ENCODE measurements at regions not wholly inside any gene's neighbourhood (a gene's known extent, or its start where the extent isn't known, plus 50 kb on each side); places are given as distances from the start of the nearest gene placed in this dataset.
A peak's percentile ranks its signal among the peaks of the same experiment; 100 is the strongest.
"Not testable (repeated sequence)": the region's sequence is repeated elsewhere in the genome, so short reads cannot be mapped to it uniquely, and the experiment has no call there.

DNA sequence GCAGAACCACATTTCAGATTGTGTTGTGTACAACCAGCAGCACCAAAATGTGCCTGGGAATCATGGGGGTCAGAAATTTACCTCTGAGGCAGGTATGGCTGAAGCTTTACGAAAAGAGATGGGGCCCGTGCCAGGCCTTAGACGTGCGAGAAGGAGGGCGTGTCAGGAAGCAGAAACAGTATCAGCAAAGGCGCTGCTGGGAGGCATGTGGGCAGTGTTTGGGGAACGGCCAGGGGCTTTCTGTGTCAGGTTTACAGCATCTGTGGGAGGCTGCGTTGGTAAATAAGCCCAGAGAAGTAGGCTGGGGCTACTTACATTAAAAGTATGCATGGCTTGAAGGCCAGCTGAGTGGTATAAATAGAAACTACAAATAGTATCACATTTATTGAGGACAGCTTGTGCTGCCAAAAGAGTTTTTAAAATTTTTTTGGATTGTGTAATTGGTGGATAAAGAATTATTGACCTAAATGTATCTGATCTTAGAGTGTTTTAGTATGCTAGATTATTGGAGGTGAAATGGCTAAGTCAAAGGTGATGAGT lies 120.5 kb upstream of the SIMC1 start:
- not testable (repeated sequence) for DNase-seq; H3K27ac ChIP-seq (ENCODE audit: low read depth in 1 of 2, low read length in 1 of 2); H3K36me3 ChIP-seq (ENCODE audit: control insufficient read depth in 4 of 4, insufficient read depth in 4 of 4, low read length in 4 of 4); H3K27me3 ChIP-seq (ENCODE audit: control insufficient read depth in 3 of 3, insufficient read depth in 3 of 3, low read length in 2 of 3); H3K9me3 ChIP-seq (ENCODE audit: control insufficient read depth in 4 of 4, insufficient read depth in 3 of 4, low read length in 3 of 4); H3K4me3 ChIP-seq; H3K4me1 ChIP-seq (ENCODE audit: control insufficient read depth in 5 of 5, insufficient read depth in 5 of 5, low read length in 5 of 5); ATAC-seq (ENCODE audit: insufficient read depth, low FRiP score); H3K9ac ChIP-seq (ENCODE audit: insufficient read depth in 1 of 2, low read length in 2 of 2)
- 38 to 58% methylated on average over 2 of the region's 8 CpGs for WGBS, 2 donors

DNA sequence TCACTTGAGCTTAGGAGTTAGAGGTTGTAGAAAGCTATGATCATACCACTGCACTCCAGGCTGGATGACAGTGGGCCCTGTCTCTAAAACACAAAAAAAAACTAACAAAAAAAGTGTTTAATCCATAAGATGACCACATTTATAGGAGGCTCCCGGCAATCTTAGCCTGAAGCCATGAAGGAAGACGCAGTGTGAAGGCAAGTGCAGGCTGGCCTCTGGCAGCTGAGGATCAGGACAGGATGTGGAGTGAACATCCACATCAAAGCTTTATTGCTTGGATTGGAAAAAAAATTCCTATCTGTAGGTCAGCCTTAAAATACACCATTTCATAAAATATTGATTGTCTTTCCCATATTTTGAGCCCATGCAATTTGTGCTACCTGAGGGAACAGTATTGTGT lies 115.9 kb upstream of the SIMC1 start:
- H3K9me3 ChIP-seq (ENCODE audit: control insufficient read depth in 4 of 4, insufficient read depth in 3 of 4, low read length in 3 of 4); H3K4me1 ChIP-seq (ENCODE audit: control insufficient read depth in 5 of 5, insufficient read depth in 5 of 5, low read length in 5 of 5); H3K27ac ChIP-seq (ENCODE audit: low read depth in 1 of 2, low read length in 1 of 2); H3K4me3 ChIP-seq; H3K36me3 ChIP-seq (ENCODE audit: control insufficient read depth in 4 of 4, insufficient read depth in 4 of 4, low read length in 4 of 4); ATAC-seq (ENCODE audit: insufficient read depth, low FRiP score); H3K9ac ChIP-seq (ENCODE audit: insufficient read depth in 1 of 2, low read length in 2 of 2); DNase-seq; H3K27me3 ChIP-seq (ENCODE audit: control insufficient read depth in 3 of 3, insufficient read depth in 3 of 3, low read length in 2 of 3): not testable (repeated sequence)
- 86 to 89% methylated on average over 2 of the region's 2 CpGs for WGBS, 2 donors

DNA sequence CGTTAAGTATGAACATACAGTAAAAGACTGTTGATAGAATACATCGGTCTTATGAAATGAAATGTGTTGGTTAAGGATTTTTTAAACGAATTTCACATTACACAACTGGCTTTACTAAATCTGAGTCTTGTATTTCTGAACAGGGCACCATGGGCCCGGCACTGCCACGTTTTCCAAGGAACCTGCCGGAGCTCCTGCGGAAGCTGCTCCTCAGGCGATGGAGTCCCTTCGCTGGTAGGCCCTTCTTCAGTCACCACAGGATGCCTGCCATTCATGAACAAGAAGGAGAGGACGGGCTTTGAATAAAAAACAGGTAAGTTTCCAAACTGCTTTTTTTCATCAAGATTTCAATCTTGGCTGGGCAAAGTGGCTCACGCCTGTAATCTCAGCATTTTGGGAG lies 114.1 kb upstream of the SIMC1 start:
- H3K36me3 ChIP-seq (ENCODE audit: control insufficient read depth in 4 of 4, insufficient read depth in 4 of 4, low read length in 4 of 4); H3K4me3 ChIP-seq; H3K9me3 ChIP-seq (ENCODE audit: control insufficient read depth in 4 of 4, insufficient read depth in 3 of 4, low read length in 3 of 4); DNase-seq; ATAC-seq (ENCODE audit: insufficient read depth, low FRiP score); H3K9ac ChIP-seq (ENCODE audit: insufficient read depth in 1 of 2, low read length in 2 of 2); H3K4me1 ChIP-seq (ENCODE audit: control insufficient read depth in 5 of 5, insufficient read depth in 5 of 5, low read length in 5 of 5); H3K27me3 ChIP-seq (ENCODE audit: control insufficient read depth in 3 of 3, insufficient read depth in 3 of 3, low read length in 2 of 3); H3K27ac ChIP-seq (ENCODE audit: low read depth in 1 of 2, low read length in 1 of 2): not testable (repeated sequence)
- 94 to 97% methylated on average over 11 of the region's 11 CpGs for WGBS, 2 donors

DNA sequence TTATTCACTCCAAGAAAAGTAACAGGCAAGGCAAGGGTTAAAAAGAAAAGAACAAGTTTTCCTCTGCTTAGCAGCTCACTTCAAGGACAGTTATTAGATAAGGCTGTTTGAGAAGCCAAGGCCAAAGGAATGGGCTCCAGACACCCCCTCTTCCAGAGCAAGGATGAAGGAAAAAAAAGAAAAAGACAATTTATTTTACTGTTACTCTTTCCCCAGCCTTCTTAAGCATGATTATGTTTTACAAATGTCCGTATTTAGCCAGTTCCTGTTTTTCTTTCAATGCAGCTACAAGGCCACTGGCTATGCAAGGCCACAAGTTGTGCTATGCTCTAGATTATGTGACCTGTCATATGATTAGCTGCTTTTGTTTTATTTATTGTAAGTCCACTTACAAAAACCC lies 106.5 kb upstream of the SIMC1 start:
- Histone ChIP-seq H3K4me3 (no peak overlapping the region), H3K4me1 (ENCODE audit: control insufficient read depth in 5 of 5, insufficient read depth in 5 of 5, low read length in 5 of 5) (peaks cover 0 to 14% (median 3%) of the 10 kb centered on the region in 5 donors), H3K9ac (ENCODE audit: insufficient read depth in 1 of 2, low read length in 2 of 2) (peak overlapping the region in 1 of 2 donors; percentile 4), H3K27ac (ENCODE audit: low read depth in 1 of 2, low read length in 1 of 2) (no peak overlapping the region), H3K9me3 (ENCODE audit: control insufficient read depth in 4 of 4, insufficient read depth in 3 of 4, low read length in 3 of 4) (peaks cover 0 to 3% (median 0%) of the 10 kb centered on the region in 4 donors), H3K36me3 (ENCODE audit: control insufficient read depth in 4 of 4, insufficient read depth in 4 of 4, low read length in 4 of 4) (no peaks in the 10 kb centered on the region), H3K27me3 (ENCODE audit: control insufficient read depth in 3 of 3, insufficient read depth in 3 of 3, low read length in 2 of 3) (peaks cover 0 to 3% (median 0%) of the 10 kb centered on the region in 3 donors)
- TF ChIP-seq, protein P1, sequence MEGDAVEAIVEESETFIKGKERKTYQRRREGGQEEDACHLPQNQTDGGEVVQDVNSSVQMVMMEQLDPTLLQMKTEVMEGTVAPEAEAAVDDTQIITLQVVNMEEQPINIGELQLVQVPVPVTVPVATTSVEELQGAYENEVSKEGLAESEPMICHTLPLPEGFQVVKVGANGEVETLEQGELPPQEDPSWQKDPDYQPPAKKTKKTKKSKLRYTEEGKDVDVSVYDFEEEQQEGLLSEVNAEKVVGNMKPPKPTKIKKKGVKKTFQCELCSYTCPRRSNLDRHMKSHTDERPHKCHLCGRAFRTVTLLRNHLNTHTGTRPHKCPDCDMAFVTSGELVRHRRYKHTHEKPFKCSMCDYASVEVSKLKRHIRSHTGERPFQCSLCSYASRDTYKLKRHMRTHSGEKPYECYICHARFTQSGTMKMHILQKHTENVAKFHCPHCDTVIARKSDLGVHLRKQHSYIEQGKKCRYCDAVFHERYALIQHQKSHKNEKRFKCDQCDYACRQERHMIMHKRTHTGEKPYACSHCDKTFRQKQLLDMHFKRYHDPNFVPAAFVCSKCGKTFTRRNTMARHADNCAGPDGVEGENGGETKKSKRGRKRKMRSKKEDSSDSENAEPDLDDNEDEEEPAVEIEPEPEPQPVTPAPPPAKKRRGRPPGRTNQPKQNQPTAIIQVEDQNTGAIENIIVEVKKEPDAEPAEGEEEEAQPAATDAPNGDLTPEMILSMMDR (IDR thresholded peaks at IDR 0.05; ENCODE audit: control extremely low read depth, extremely low read depth): no peak
- ATAC-seq (ENCODE audit: insufficient read depth, low FRiP score) (no peak), DNase-seq (peak in 2 of 3 donors; percentile 56 to 58)
- 24 to 33% methylated on average over 1 of the region's 1 CpG for WGBS, 2 donors

DNA sequence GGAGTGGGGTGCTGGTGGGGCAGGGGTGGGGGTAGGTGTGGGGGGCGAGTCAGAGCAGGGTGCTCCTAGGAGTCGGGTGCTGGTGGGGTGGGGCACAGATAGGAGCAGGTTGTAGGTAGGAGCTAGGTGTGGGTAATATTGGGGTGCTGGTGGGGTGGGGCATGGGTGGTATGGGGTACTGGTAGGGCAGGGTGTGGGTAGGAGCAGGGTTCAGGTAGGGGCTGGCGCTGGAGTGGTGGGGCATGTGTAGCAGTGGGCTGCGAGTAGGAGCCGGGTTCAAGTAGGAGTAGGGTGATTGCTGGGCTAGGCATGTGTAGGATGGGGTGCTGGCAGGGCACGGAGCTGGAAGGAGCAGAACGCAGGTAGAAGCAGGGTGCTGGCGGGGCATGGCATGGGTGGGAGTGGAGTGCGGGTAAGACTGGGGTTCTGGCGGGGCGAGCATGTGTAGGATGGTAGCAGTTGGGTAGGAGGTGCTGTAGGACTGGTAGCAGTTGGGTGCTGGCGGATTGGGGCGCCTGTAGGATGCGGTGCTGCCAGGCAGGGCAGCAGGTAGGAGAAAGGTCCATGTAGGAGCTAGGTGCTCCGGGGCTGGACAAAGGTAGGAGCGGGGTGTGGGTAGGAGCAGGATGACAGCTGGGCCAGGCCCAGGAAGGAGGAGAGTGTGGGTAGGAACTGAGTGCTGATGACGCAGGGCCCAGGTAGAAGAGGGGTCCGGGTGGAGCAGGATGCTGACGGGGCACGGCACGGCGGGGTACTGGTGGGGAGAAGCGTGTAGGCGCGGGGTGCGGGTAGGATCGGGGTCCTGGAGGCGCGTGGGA lies 105.5 kb upstream of the SIMC1 start:
- peaks cover 0 to 3% (median 0%) of the 10 kb centered on the region in 4 donors for H3K9me3 ChIP-seq (ENCODE audit: control insufficient read depth in 4 of 4, insufficient read depth in 3 of 4, low read length in 3 of 4)
- no peak for DNase-seq
- peaks cover 0 to 3% (median 0%) of the 10 kb centered on the region in 3 donors for H3K27me3 ChIP-seq (ENCODE audit: control insufficient read depth in 3 of 3, insufficient read depth in 3 of 3, low read length in 2 of 3)
- H3K9ac ChIP-seq (ENCODE audit: insufficient read depth in 1 of 2, low read length in 2 of 2): no peak overlapping the region
- TF ChIP-seq, protein P1 (IDR thresholded peaks at IDR 0.05; ENCODE audit: control extremely low read depth, extremely low read depth): no peak
- no peak for ATAC-seq (ENCODE audit: insufficient read depth, low FRiP score)
- no peaks in the 10 kb centered on the region for H3K36me3 ChIP-seq (ENCODE audit: control insufficient read depth in 4 of 4, insufficient read depth in 4 of 4, low read length in 4 of 4)
- no peak overlapping the region for H3K27ac ChIP-seq (ENCODE audit: low read depth in 1 of 2, low read length in 1 of 2)
- H3K4me1 ChIP-seq (ENCODE audit: control insufficient read depth in 5 of 5, insufficient read depth in 5 of 5, low read length in 5 of 5): peaks cover 0 to 14% (median 3%) of the 10 kb centered on the region in 5 donors
- no peak overlapping the region for H3K4me3 ChIP-seq
- WGBS, 2 donors: 63 to 64% methylated on average over 27 to 29 of the region's 29 CpGs

Data from lung (tissue), 11 donors.